Neural cell (in vitro differentiated cells): ENCODE measurements at regions not wholly inside any gene's neighbourhood (a gene's known extent, or its start where the extent isn't known, plus 50 kb on each side); places are given as distances from the start of the nearest gene placed in this dataset.

Experiments
- CTCF ChIP-seq: fragments of 450-650 bp; IDR thresholded peaks from 2 replicates; pipeline ENCODE4 v1.5.1; 2014; ENCODE audit warnings: antibody characterized with exemption, mild to moderate bottlenecking, moderate library complexity; ENCODE audit not compliant: poor library complexity, severe bottlenecking
- EZH2 ChIP-seq: fragments of 200-600, 300-800 bp; shearing (Covaris generic), sonication (generic); IDR thresholded peaks from 2 replicates; pipeline ENCODE4 v1.6.1; 2014; ENCODE audit warnings: antibody characterized with exemption, low read length, borderline replicate concordance, mild to moderate bottlenecking; ENCODE audit not compliant: insufficient read depth, poor library complexity, severe bottlenecking
- POLR2AphosphoS5 ChIP-seq: IDR thresholded peaks from 2 replicates; pipeline ENCODE4 v1.6.1; 2012

- TF ChIP-seq EZH2 (no peak), POLR2AphosphoS5 (no peak), CTCF (no peak)
Observed at GRCh38 chr11:96863520-96863919, 473.7 kb downstream of the JRKL start.
